GM13977 (cell line): ENCODE measurements at regions not wholly inside any gene's neighbourhood (a gene's known extent, or its start where the extent isn't known, plus 50 kb on each side); places are given as distances from the start of the nearest gene placed in this dataset.
"Not testable (repeated sequence)": the region's sequence is repeated elsewhere in the genome, so short reads cannot be mapped to it uniquely, and the experiment has no call there.

Experiments
- DNase-seq: peaks from one replicate; pipeline ENCODE4 v3.0.0; 2012; ENCODE audit warnings: low spot score
- CTCF ChIP-seq: IDR thresholded peaks from 2 replicates; pipeline ENCODE4 v1.5.1; 2012; ENCODE audit warnings: mild to moderate bottlenecking, control low read depth; ENCODE audit not compliant: insufficient read depth; ENCODE audit errors: extremely low read depth, missing control alignments
- in situ Hi-C: fragments of 300-500 bp; cut with MboI; formaldehyde crosslinking; loops from one replicate; pipeline ENCODE4 v1.12.0; 2022; ENCODE audit warnings: low sequenced_read_pairs, low pct_unique_long_range_greater_than_20kb, mixed read lengths, inconsistent platforms; ENCODE audit not compliant: unreplicated experiment

DNA sequence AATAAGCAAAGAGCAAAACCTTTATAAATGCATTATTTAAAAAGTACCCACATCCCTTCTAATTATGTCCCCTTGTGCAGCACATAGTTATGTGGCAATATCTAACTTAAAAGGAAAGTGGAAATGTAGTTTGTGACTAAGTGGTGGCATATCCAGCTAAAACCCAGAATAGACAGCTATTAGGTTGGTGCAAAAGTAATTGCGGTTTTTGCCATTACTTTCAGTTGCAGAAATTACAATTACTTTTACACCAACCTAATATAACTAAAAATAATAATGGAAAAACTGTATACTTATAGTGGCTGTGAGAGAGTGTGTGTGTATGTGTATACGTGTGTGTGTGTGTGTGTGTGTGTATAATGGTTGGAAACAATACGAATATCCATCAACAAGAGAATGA lies 1108.1 kb upstream of the CNTN5 start:
- in situ Hi-C loops: no loop called here
- DNase-seq: no peak
- TF ChIP-seq CTCF: no peak

DNA sequence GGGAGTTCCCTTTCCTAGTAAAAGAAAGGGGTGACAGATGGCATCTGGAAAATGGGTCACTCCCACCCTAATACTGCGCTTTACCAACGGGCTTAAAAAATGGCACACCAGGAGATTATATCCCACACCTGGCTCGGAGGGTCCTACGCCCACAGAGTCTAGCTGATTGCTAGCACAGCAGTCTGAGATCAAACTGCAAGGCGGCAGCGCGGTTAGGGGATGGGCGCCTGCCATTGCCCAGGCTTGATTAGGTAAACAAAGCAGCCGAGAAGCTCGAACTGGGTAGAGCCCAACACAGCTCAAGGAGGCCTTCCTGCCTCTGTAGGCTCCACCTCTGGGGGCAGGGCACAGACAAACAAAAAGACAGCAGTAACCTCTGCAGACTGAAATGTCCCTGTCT lies 1097.8 kb upstream of the CNTN5 start:
- DNase-seq, in situ Hi-C loops: not testable (repeated sequence)

DNA sequence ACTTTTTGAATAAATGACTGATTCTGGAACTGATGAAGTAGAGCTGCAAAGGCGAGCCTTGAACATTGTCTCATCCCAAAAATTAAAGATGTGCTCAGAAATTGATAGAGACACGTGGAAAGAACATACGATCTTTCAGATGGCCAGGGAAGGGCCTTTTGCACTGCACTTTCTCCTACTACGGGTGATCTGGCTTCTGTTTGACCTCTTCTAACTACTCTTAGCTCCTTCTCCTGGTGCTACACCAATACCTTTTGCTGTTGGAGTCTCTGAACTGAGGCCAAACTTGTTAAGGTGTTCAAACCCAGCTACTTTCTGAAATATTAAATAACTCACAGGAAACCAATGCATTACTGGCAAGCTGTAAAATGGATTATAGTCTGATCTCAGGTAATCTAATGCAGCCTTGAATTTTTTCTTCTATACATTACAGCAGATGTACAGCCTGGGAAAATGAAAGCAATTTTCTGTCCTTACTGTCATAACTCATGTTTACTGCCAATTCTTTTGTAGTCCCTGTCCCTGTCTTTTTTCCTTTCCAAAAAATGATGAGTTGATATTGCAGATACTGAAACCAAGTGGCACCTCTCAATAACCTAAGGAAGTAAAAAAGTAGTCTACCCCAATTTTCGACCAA lies 1086.1 kb upstream of the CNTN5 start:
- in situ Hi-C loops: no loop called here
- no peak for TF ChIP-seq CTCF
- DNase-seq: no peak

GRCh38 chr11:97937501-97937900 lies 1083.2 kb upstream of the CNTN5 start:
- DNase-seq: no peak
- in situ Hi-C loops: no loop called here
- TF ChIP-seq CTCF: no peak

GRCh38 chr11:97938789-97939188 lies 1082.0 kb upstream of the CNTN5 start:
- no peak for TF ChIP-seq CTCF
- in situ Hi-C loops: no loop called here
- DNase-seq: no peak

- no peak for DNase-seq
- in situ Hi-C loops: no loop called here
- TF ChIP-seq CTCF: no peak
Observed at GRCh38 chr11:97943493-97943892, 1077.3 kb upstream of the CNTN5 start.

GRCh38 chr11:97948793-97949192 lies 1072.0 kb upstream of the CNTN5 start:
- TF ChIP-seq CTCF: no peak
- in situ Hi-C loops: no loop called here
- DNase-seq: no peak
